ENCODE measurements at regions not wholly inside any gene's neighbourhood (a gene's known extent, or its start where the extent isn't known, plus 50 kb on each side); places are given as distances from the start of the nearest gene placed in this dataset.

- no TSS peak for BruUV-seq (replicated peaks)
- ATAC-seq = no peak
- intact Hi-C loops (cut with micrococcal nuclease) = no loop called here
- H3K4me3 ChIP-seq (ENCODE audit: low read length) = no peak overlapping the region
- no peak overlapping the region for H3K4me2 ChIP-seq (ENCODE audit: low read length)
- H2AFZ ChIP-seq (ENCODE audit: low read length) = no peak overlapping the region
- no peaks in the 10 kb centered on the region for H3K36me3 ChIP-seq (ENCODE audit: low read depth, low read length)
- H4K20me1 ChIP-seq (ENCODE audit: low read length) = no peaks in the 10 kb centered on the region
- peaks cover 5% of the 10 kb centered on the region; the same call in 1 of the 2 replicates for H3K4me1 ChIP-seq (ENCODE audit: insufficient read depth, low read length)
- H3K9ac ChIP-seq (ENCODE audit: low read length) = no peak overlapping the region
- H3K9me3 ChIP-seq (ENCODE audit: low read length) = no peaks in the 10 kb centered on the region
- no peaks in the 10 kb centered on the region for H3K9me2 ChIP-seq (replicated peaks; ENCODE audit: low read length)
- TF ChIP-seq EZH2 (IDR thresholded peaks at IDR 0.05; ENCODE audit: low read length, unreplicated experiment) = no peak
- TF ChIP-seq CTCF (conservative IDR thresholded peaks at IDR 0.05; ENCODE audit: low read depth, low read length) = no peak
- no peak for TF ChIP-seq EZH2phosphoT487 (IDR thresholded peaks at IDR 0.05; ENCODE audit: borderline replicate concordance, low read length)
- no peak overlapping the region for H3K27ac ChIP-seq (ENCODE audit: low read length)
- DNase-seq = no peak
- no peaks in the 10 kb centered on the region for H3F3A ChIP-seq (ENCODE audit: low read length, unreplicated experiment)
- H3K79me2 ChIP-seq (ENCODE audit: low read length) = no peaks in the 10 kb centered on the region
- ChIA-PET CTCF (no interaction called here), POLR2A (ENCODE audit: unreplicated experiment) (no interaction called here)
- no peaks in the 10 kb centered on the region for H3K27me3 ChIP-seq (ENCODE audit: low read length)
These were observed 684.9 kb upstream of the CPEB2 start for GRCh38 chr4:14317351-14317750.

- Histone ChIP-seq H4K20me1 (ENCODE audit: low read length) (no peaks in the 10 kb centered on the region), H3K79me2 (ENCODE audit: low read length) (no peaks in the 10 kb centered on the region), H2AFZ (ENCODE audit: low read length) (no peak overlapping the region), H3K4me3 (ENCODE audit: low read length) (no peak overlapping the region), H3K4me1 (ENCODE audit: insufficient read depth, low read length) (peaks cover 5% of the 10 kb centered on the region; the same call in 1 of the 2 replicates), H3K9ac (ENCODE audit: low read length) (no peak overlapping the region), H3K27me3 (ENCODE audit: low read length) (no peaks in the 10 kb centered on the region), H3K4me2 (ENCODE audit: low read length) (no peak overlapping the region), H3K9me3 (ENCODE audit: low read length) (no peaks in the 10 kb centered on the region), H3F3A (ENCODE audit: low read length, unreplicated experiment) (no peaks in the 10 kb centered on the region), H3K36me3 (ENCODE audit: low read depth, low read length) (no peaks in the 10 kb centered on the region), H3K9me2 (replicated peaks; ENCODE audit: low read length) (no peaks in the 10 kb centered on the region), H3K27ac (ENCODE audit: low read length) (no peak overlapping the region)
- BruUV-seq (replicated peaks) = no TSS peak
- ATAC-seq (no peak), DNase-seq (no peak)
- ChIA-PET POLR2A (ENCODE audit: unreplicated experiment) (no interaction called here), CTCF (no interaction called here)
- no peak for TF ChIP-seq EZH2 (IDR thresholded peaks at IDR 0.05; ENCODE audit: low read length, unreplicated experiment)
- TF ChIP-seq CTCF (conservative IDR thresholded peaks at IDR 0.05; ENCODE audit: low read depth, low read length) = no peak
- no peak for TF ChIP-seq EZH2phosphoT487 (IDR thresholded peaks at IDR 0.05; ENCODE audit: borderline replicate concordance, low read length)
- intact Hi-C loops (cut with micrococcal nuclease) = no loop called here
These were observed 683.6 kb upstream of the CPEB2 start for GRCh38 chr4:14318671-14319070.

GRCh38 chr4:14321723-14322122 is 680.6 kb upstream of the CPEB2 start:
- Histone ChIP-seq H3K4me3 (ENCODE audit: low read length) (no peak overlapping the region), H3K79me2 (ENCODE audit: low read length) (no peaks in the 10 kb centered on the region), H2AFZ (ENCODE audit: low read length) (no peak overlapping the region), H3K4me1 (ENCODE audit: insufficient read depth, low read length) (no peaks in the 10 kb centered on the region; the same call in 1 of the 2 replicates), H3K9me3 (ENCODE audit: low read length) (no peaks in the 10 kb centered on the region), H3K27me3 (ENCODE audit: low read length) (no peaks in the 10 kb centered on the region), H3K4me2 (ENCODE audit: low read length) (no peak overlapping the region), H3F3A (ENCODE audit: low read length, unreplicated experiment) (no peaks in the 10 kb centered on the region), H3K9ac (ENCODE audit: low read length) (no peak overlapping the region), H3K9me2 (replicated peaks; ENCODE audit: low read length) (no peaks in the 10 kb centered on the region), H3K27ac (ENCODE audit: low read length) (no peak overlapping the region), H4K20me1 (ENCODE audit: low read length) (no peaks in the 10 kb centered on the region), H3K36me3 (ENCODE audit: low read depth, low read length) (no peaks in the 10 kb centered on the region)
- ChIA-PET CTCF (no interaction called here), POLR2A (ENCODE audit: unreplicated experiment) (no interaction called here)
- no peak for TF ChIP-seq EZH2 (IDR thresholded peaks at IDR 0.05; ENCODE audit: low read length, unreplicated experiment)
- TF ChIP-seq EZH2phosphoT487 (IDR thresholded peaks at IDR 0.05; ENCODE audit: borderline replicate concordance, low read length) = no peak
- TF ChIP-seq CTCF (conservative IDR thresholded peaks at IDR 0.05; ENCODE audit: low read depth, low read length) = no peak
- no TSS peak for BruUV-seq (replicated peaks)
- ATAC-seq (no peak), DNase-seq (no peak)
- intact Hi-C loops (cut with micrococcal nuclease) = no loop called here
